Colonic mucosa (tissue), 4 donors: ENCODE measurements at regions not wholly inside any gene's neighbourhood (a gene's known extent, or its start where the extent isn't known, plus 50 kb on each side); places are given as distances from the start of the nearest gene placed in this dataset.

ENCODE experiments used
- DNase-seq: peaks from one replicate; pipeline ENCODE4 v3.0.0-alpha.2; 2020
- H3K27ac ChIP-seq: fragments of 200-600 bp; one replicate; pipeline ENCODE4 v1.8.0; 2021
- H3K27me3 ChIP-seq: fragments of 200-600 bp; one replicate; pipeline ENCODE4 v1.8.0; 2021
- H3K36me3 ChIP-seq: fragments of 200-600 bp; one replicate; pipeline ENCODE4 v1.8.0; 2021
- H3K4me1 ChIP-seq: fragments of 200-600 bp; one replicate; pipeline ENCODE4 v1.8.0; 2021; ENCODE audit warnings: mild to moderate bottlenecking
- H3K4me3 ChIP-seq: fragments of 200-600 bp; one replicate; pipeline ENCODE4 v1.8.0; 2021
- H3K9ac ChIP-seq, 2 donors: one replicate each; pipeline ENCODE4 v1.7.0; 2013; ENCODE audit warnings: control low read depth in 2 of 2, low read depth in 2 of 2, low read length in 2 of 2
- H3K9me3 ChIP-seq: fragments of 200-600 bp; one replicate; pipeline ENCODE4 v1.8.0; 2021
- CTCF ChIP-seq: fragments of 200-600 bp; IDR thresholded peaks from one replicate; pipeline ENCODE4 v1.8.0; 2022; ENCODE audit warnings: antibody characterized with exemption, mild to moderate bottlenecking
- intact Hi-C: fragments of 100-400 bp; cut with DNase I; formaldehyde crosslinking; loops from one replicate; pipeline ENCODE4 v1.14.1; 2022
- donor health status: healthy.
- donor health status: DM: no; HTN: no; CAD: no.
- donor health status: DM: no; HTN: no; CAD: no.

- no peaks in the 10 kb centered on the region for H3K9me3 ChIP-seq
- H3K36me3 ChIP-seq: no peaks in the 10 kb centered on the region
- TF ChIP-seq CTCF: no peak
- no peak overlapping the region for H3K27ac ChIP-seq
- H3K4me1 ChIP-seq: no peaks in the 10 kb centered on the region
- no peak overlapping the region for H3K4me3 ChIP-seq
- peak; percentile 43 for DNase-seq
- intact Hi-C loops: no loop called here
- H3K9ac ChIP-seq: no peak overlapping the region
- no peaks in the 10 kb centered on the region for H3K27me3 ChIP-seq
Observed at GRCh38 chr11:70688142-70688541, 289.8 kb downstream of the CTTN start.

GRCh38 chr11:70689764-70690163 lies 291.4 kb downstream of the CTTN start:
- no peak overlapping the region for H3K4me3 ChIP-seq
- no peaks in the 10 kb centered on the region for H3K9me3 ChIP-seq
- intact Hi-C loops: no loop called here
- H3K4me1 ChIP-seq: no peaks in the 10 kb centered on the region
- no peaks in the 10 kb centered on the region for H3K27me3 ChIP-seq
- DNase-seq: no peak
- no peak for TF ChIP-seq CTCF
- no peaks in the 10 kb centered on the region for H3K36me3 ChIP-seq
- H3K9ac ChIP-seq: no peak overlapping the region
- H3K27ac ChIP-seq: no peak overlapping the region

GRCh38 chr11:70692131-70692530 lies 293.8 kb downstream of the CTTN start:
- Histone ChIP-seq H3K27me3 (no peaks in the 10 kb centered on the region), H3K9ac (no peak overlapping the region), H3K4me3 (no peak overlapping the region), H3K27ac (no peak overlapping the region), H3K9me3 (no peaks in the 10 kb centered on the region), H3K4me1 (no peaks in the 10 kb centered on the region), H3K36me3 (no peaks in the 10 kb centered on the region)
- TF ChIP-seq CTCF: no peak
- DNase-seq: no peak
- intact Hi-C loops: no loop called here

- no peaks in the 10 kb centered on the region for H3K4me1 ChIP-seq
- intact Hi-C loops: no loop called here
- no peak overlapping the region for H3K9ac ChIP-seq
Observed at GRCh38 chr11:70694371-70694770, 296.0 kb downstream of the CTTN start.

GRCh38 chr11:70695086-70695960 lies 297.0 kb downstream of the CTTN start:
- no peak for DNase-seq
- no peak for TF ChIP-seq CTCF
- Histone ChIP-seq H3K36me3 (no peaks in the 10 kb centered on the region), H3K4me1 (no peaks in the 10 kb centered on the region), H3K27me3 (no peaks in the 10 kb centered on the region), H3K4me3 (no peak overlapping the region), H3K9me3 (no peaks in the 10 kb centered on the region), H3K9ac (no peak overlapping the region), H3K27ac (no peak overlapping the region)
- intact Hi-C loops: no loop called here

More at GRCh38 chr11:70694371-70694770, 296.0 kb downstream of the CTTN start:
- no peak for DNase-seq
- Histone ChIP-seq H3K4me3 (no peak overlapping the region), H3K9me3 (no peaks in the 10 kb centered on the region), H3K27ac (no peak overlapping the region), H3K36me3 (no peaks in the 10 kb centered on the region), H3K27me3 (no peaks in the 10 kb centered on the region)
- no peak for TF ChIP-seq CTCF
